Testis (tissue), 2 donors: ENCODE measurements at regions not wholly inside any gene's neighbourhood (a gene's known extent, or its start where the extent isn't known, plus 50 kb on each side); places are given as distances from the start of the nearest gene placed in this dataset.

Experiments
- CTCF ChIP-seq, 3 experiments: fragments of 450-650 bp in 2 of 3; fragments of 200-600 bp in 1 of 3; sonication (generic) in 1 of 3; IDR thresholded peaks; one replicate each; pipeline ENCODE4 v1.5.1; 2016 to 2019; ENCODE audit warnings: antibody characterized with exemption in 3 of 3, mild to moderate bottlenecking in 2 of 3, moderate library complexity in 1 of 3
- POLR2A ChIP-seq: fragments of 450-650 bp; IDR thresholded peaks from one replicate; pipeline ENCODE4 v1.6.1; 2017; ENCODE audit warnings: antibody characterized with exemption, mild to moderate bottlenecking, moderate library complexity

- TF ChIP-seq CTCF (IDR thresholded peaks at IDR 0.05) = no peak
- no peak for TF ChIP-seq POLR2A
These were observed 361.0 kb upstream of the SEMA6D start for GRCh38 chr15:47356297-47356696.
